Neuronal stem cell (in vitro differentiated cells): ENCODE measurements at regions not wholly inside any gene's neighbourhood (a gene's known extent, or its start where the extent isn't known, plus 50 kb on each side); places are given as distances from the start of the nearest gene placed in this dataset.

Source experiments
- DNase-seq: peaks from one replicate; pipeline ENCODE4 v3.0.0-alpha.2; 2013; ENCODE audit warnings: low spot score
- H2AFZ ChIP-seq: one replicate; pipeline ENCODE4 v1.6.1; 2013; ENCODE audit warnings: mild to moderate bottlenecking, low read length, inconsistent platforms
- H2AK5ac ChIP-seq: 2 replicates; pipeline ENCODE4 v1.6.1; 2013; ENCODE audit warnings: low read depth, mild to moderate bottlenecking, inconsistent platforms, low read length, moderate library complexity, mixed read lengths
- H2BK120ac ChIP-seq: 2 replicates; pipeline ENCODE4 v1.6.1; 2013; ENCODE audit warnings: low read depth, mild to moderate bottlenecking, inconsistent platforms, low read length, moderate library complexity, mixed read lengths
- H2BK12ac ChIP-seq: one replicate; pipeline ENCODE4 v1.6.1; 2013; ENCODE audit warnings: low read length, inconsistent platforms
- H2BK15ac ChIP-seq: 2 replicates; pipeline ENCODE4 v1.6.1; 2013; ENCODE audit warnings: mild to moderate bottlenecking, low read length, inconsistent platforms, mixed read lengths
- H2BK5ac ChIP-seq: one replicate; pipeline ENCODE4 v1.6.1; 2013; ENCODE audit warnings: inconsistent platforms, mild to moderate bottlenecking, low read length, moderate library complexity
- H3K14ac ChIP-seq: one replicate; pipeline ENCODE4 v1.6.1; 2013; ENCODE audit warnings: low read length, inconsistent platforms
- H3K18ac ChIP-seq: 2 replicates; pipeline ENCODE4 v1.6.1; 2013; ENCODE audit warnings: low read length, inconsistent platforms
- H3K23ac ChIP-seq: 2 replicates; pipeline ENCODE4 v1.6.1; 2013; ENCODE audit warnings: low read depth, mild to moderate bottlenecking, mixed read lengths, low read length, inconsistent platforms; ENCODE audit not compliant: poor library complexity
- H3K27ac ChIP-seq: replicated peaks from 3 replicates; pipeline ENCODE4 v1.5.1; 2013; ENCODE audit warnings: low read length, inconsistent platforms
- H3K27me3 ChIP-seq, 3 experiments: 2 replicates each; pipeline ENCODE4 v1.6.1; 2013; ENCODE audit warnings: low read length in 3 of 3, mild to moderate bottlenecking in 2 of 3, inconsistent platforms in 1 of 3, low read depth in 1 of 3, mixed read lengths in 1 of 3, moderate library complexity in 1 of 3; ENCODE audit not compliant: control insufficient read depth in 3 of 3, insufficient read depth in 3 of 3
- H3K36me3 ChIP-seq, 2 donors: replicated peaks in 1 of 2; 2 replicates each; pipeline ENCODE4 v1.6.1; 2013; ENCODE audit warnings: low read length in 2 of 2; ENCODE audit not compliant: control insufficient read depth in 2 of 2, insufficient read depth in 2 of 2
- H3K4ac ChIP-seq: 2 replicates; pipeline ENCODE4 v1.6.1; 2013; ENCODE audit warnings: inconsistent platforms, mild to moderate bottlenecking, low read length, moderate library complexity
- H3K4me1 ChIP-seq, 2 donors: 1 replicate in 1 of 2; 2 replicates in 1 of 2; pipeline ENCODE4 v1.6.1; 2013; ENCODE audit warnings: low read length in 2 of 2, low read depth in 1 of 2; ENCODE audit not compliant: control insufficient read depth in 2 of 2, insufficient read depth in 1 of 2
- H3K4me2 ChIP-seq: one replicate; pipeline ENCODE4 v1.6.1; 2013; ENCODE audit warnings: mild to moderate bottlenecking, low read length, inconsistent platforms; ENCODE audit not compliant: insufficient read depth, poor library complexity, severe bottlenecking
- H3K4me3 ChIP-seq, 2 donors: 2 replicates each; pipeline ENCODE4 v1.5.1; 2013; ENCODE audit warnings: low read length in 2 of 2, mild to moderate bottlenecking in 2 of 2, inconsistent platforms in 1 of 2, moderate library complexity in 1 of 2
- H3K79me1 ChIP-seq: one replicate; pipeline ENCODE4 v1.6.1; 2013; ENCODE audit warnings: low read depth, mild to moderate bottlenecking, inconsistent platforms, low read length, moderate library complexity
- H3K9ac ChIP-seq: one replicate; pipeline ENCODE4 v1.6.1; 2013; ENCODE audit warnings: mild to moderate bottlenecking, low read depth, low read length, inconsistent platforms; ENCODE audit not compliant: poor library complexity
- H3K9me3 ChIP-seq, 2 donors: replicated peaks in 1 of 2; 2 replicates each; pipeline versions ENCODE3 to v1.6.1; 2013; ENCODE audit warnings: low read length in 2 of 2, mild to moderate bottlenecking in 2 of 2, inconsistent platforms in 1 of 2, low read depth in 1 of 2, mixed read lengths in 1 of 2, moderate library complexity in 1 of 2; ENCODE audit not compliant: control insufficient read depth in 2 of 2, insufficient read depth in 1 of 2
- H4K8ac ChIP-seq: one replicate; pipeline ENCODE4 v1.6.1; 2013; ENCODE audit warnings: low read depth, mild to moderate bottlenecking, inconsistent platforms, low read length, moderate library complexity
- H4K91ac ChIP-seq: one replicate; pipeline ENCODE4 v1.6.1; 2013; ENCODE audit warnings: low read length, low read depth, mild to moderate bottlenecking, inconsistent platforms; ENCODE audit not compliant: poor library complexity
- WGBS, 2 donors: extraction: QIAGEN DNeasy Blood & Tissue Kit; methylation state at CpG; one replicate each; pipeline ENCODE4 v1.1.7; 2013; ENCODE audit warnings: missing lambda C conversion rate in 2 of 2, mixed read lengths in 1 of 2; ENCODE audit not compliant: insufficient read length in 2 of 2, insufficient replicate concordance in 1 of 2; ENCODE audit errors: extremely low coverage in 2 of 2; 5-methylcytosine and 5-hydroxymethylcytosine counted together

DNA sequence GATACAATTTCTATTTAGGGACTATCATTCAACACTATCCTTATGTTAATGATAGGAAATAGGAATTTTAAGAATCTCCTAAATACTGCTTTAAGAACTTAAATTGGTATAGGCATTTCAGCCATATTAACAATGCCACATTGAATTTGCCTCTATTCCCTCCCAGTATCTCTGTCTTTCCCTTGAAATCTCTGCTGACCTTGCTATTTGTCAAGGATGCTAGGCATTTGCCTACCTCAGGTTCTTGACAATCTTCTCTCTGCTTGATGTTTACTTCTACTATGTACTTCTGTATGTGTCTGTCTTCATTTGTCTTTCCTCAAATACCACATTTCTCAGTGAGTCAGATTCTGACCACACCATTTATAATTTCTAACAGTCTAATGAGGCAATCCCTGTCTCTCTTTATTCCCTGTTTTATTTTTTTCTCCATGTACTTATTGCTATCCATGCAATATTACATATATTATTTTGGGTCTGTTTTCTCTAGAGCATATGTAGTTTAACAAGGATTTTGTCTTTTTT lies 1461.4 kb upstream of the CDH9 start:
- Histone ChIP-seq H2BK15ac (no peak overlapping the region), H2AFZ (no peak overlapping the region), H3K14ac (no peak overlapping the region), H3K23ac (no peak overlapping the region), H3K4me1 (no peaks in the 10 kb centered on the region), H3K36me3 (no peaks in the 10 kb centered on the region), H4K91ac (no peak overlapping the region), H3K4ac (no peak overlapping the region), H2AK5ac (no peak overlapping the region), H2BK5ac (no peak overlapping the region), H3K9ac (no peak overlapping the region), H3K27ac (no peak overlapping the region), H3K27me3 (no peaks in the 10 kb centered on the region), H2BK12ac (no peak overlapping the region), H3K18ac (no peak overlapping the region), H3K4me2 (no peak overlapping the region), H3K9me3 (no peaks in the 10 kb centered on the region), H4K8ac (no peak overlapping the region), H3K4me3 (no peak overlapping the region), H3K79me1 (no peaks in the 10 kb centered on the region), H2BK120ac (no peak overlapping the region)
- no peak for DNase-seq

DNA sequence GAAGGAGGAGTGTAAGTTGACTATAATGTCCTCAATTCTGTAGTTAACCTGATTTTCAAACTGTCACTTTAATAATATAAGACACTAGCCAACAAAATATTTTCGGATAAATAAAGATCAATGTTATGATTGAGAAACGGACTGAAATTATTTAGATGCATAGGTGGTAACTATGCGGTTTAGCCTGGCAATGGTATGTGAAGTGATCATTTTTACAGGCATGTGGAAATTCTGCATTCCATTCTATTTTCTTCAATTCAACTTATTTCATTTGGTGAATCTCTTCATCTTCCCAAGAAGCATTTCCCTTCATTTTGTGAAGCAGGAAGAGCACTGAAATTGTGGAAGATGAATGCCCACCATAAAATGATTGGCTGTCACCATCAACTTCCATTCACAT lies 1457.5 kb upstream of the CDH9 start:
- no peaks in the 10 kb centered on the region for H3K27me3 ChIP-seq
- no peak overlapping the region for H3K9ac ChIP-seq
- no peaks in the 10 kb centered on the region for H3K9me3 ChIP-seq
- no peak overlapping the region for H3K18ac ChIP-seq
- no peak overlapping the region for H2BK12ac ChIP-seq
- no peaks in the 10 kb centered on the region for H3K79me1 ChIP-seq
- H2AK5ac ChIP-seq: no peak overlapping the region
- no peak overlapping the region for H2BK5ac ChIP-seq
- no peaks in the 10 kb centered on the region for H3K36me3 ChIP-seq
- peak overlapping the region; percentile 9 for H2AFZ ChIP-seq
- no peak overlapping the region for H3K4me2 ChIP-seq
- no CpG with 5 or more reads among the region's 3 CpGs for WGBS, 2 donors
- H3K23ac ChIP-seq: no peak overlapping the region
- H2BK15ac ChIP-seq: no peak overlapping the region
- H4K8ac ChIP-seq: no peak overlapping the region
- H4K91ac ChIP-seq: no peak overlapping the region
- no peaks in the 10 kb centered on the region for H3K4me1 ChIP-seq
- no peak overlapping the region for H2BK120ac ChIP-seq
- H3K4ac ChIP-seq: no peak overlapping the region
- no peak overlapping the region for H3K14ac ChIP-seq
- no peak overlapping the region for H3K27ac ChIP-seq
- no peak overlapping the region for H3K4me3 ChIP-seq
- no peak for DNase-seq

DNA sequence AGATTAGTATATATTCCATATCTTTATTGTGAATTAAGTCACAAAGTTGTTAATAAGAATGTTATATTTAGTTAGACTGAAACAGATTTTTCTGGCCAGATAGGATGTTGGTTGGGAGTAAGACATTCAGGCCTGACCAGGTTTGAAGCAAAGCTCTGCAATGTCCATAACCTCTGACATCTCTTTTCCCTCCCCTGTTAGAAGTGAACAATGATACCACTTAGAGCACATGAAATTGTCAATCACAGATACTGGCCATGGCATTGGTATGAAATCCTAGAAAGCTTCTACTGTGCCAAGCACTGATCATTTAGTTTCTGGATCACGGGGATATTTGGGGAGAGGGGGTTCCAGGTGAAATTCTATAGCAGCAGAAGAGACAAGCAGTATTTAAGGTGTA lies 1455.1 kb upstream of the CDH9 start:
- Histone ChIP-seq H3K27me3 (no peaks in the 10 kb centered on the region), H3K18ac (no peak overlapping the region), H3K4me2 (no peak overlapping the region), H4K91ac (no peak overlapping the region), H3K23ac (no peak overlapping the region), H2BK12ac (no peak overlapping the region), H2AFZ (peak overlapping the region; percentile 4), H3K9me3 (no peaks in the 10 kb centered on the region), H3K36me3 (no peaks in the 10 kb centered on the region), H2BK5ac (no peak overlapping the region), H3K79me1 (no peaks in the 10 kb centered on the region), H3K14ac (no peak overlapping the region), H3K9ac (no peak overlapping the region), H2BK120ac (no peak overlapping the region), H2BK15ac (no peak overlapping the region), H2AK5ac (no peak overlapping the region), H3K27ac (no peak overlapping the region), H3K4ac (no peak overlapping the region), H3K4me3 (no peak overlapping the region), H3K4me1 (peaks cover 0 to 2% of the 10 kb centered on the region in 2 donors), H4K8ac (no peak overlapping the region)
- DNase-seq: no peak
- no CpG with 5 or more reads among the region's 1 CpG for WGBS, 2 donors

DNA sequence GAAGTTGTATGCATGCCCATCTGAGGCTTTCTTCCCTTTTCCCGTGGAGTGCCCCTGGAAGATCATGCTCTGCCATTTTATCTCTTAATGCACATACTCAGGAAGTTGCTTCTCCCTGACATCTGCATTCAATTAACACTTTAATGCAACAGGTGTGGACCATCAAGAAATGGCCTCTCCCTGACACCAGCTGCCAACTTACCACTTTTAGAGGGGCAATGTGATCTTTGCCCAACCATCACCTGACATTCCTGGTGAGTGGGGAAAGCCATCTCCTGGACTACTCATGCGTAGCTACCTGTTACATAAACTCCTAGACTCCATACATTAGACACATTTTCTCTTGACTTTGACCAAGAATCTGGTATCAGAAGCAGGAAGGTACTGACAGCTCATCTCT lies 1450.4 kb upstream of the CDH9 start:
- Histone ChIP-seq H3K4me3 (no peak overlapping the region), H2BK12ac (no peak overlapping the region), H3K23ac (no peak overlapping the region), H3K27me3 (no peaks in the 10 kb centered on the region), H4K8ac (no peak overlapping the region), H3K9me3 (no peaks in the 10 kb centered on the region), H3K79me1 (no peaks in the 10 kb centered on the region), H2BK120ac (no peak overlapping the region), H3K9ac (no peak overlapping the region), H3K4me1 (peaks cover 0 to 2% of the 10 kb centered on the region in 2 donors), H3K4me2 (no peak overlapping the region), H4K91ac (no peak overlapping the region), H3K27ac (no peak overlapping the region), H2BK5ac (no peak overlapping the region), H2BK15ac (no peak overlapping the region), H3K18ac (no peak overlapping the region), H3K36me3 (no peaks in the 10 kb centered on the region), H3K4ac (no peak overlapping the region), H2AK5ac (no peak overlapping the region), H2AFZ (no peak overlapping the region), H3K14ac (no peak overlapping the region)
- no CpG with 5 or more reads among the region's 2 CpGs for WGBS, 2 donors
- DNase-seq: no peak
